Prostate gland (tissue), 2 donors: ENCODE measurements at regions not wholly inside any gene's neighbourhood (a gene's known extent, or its start where the extent isn't known, plus 50 kb on each side); places are given as distances from the start of the nearest gene placed in this dataset.

Experiments
- CTCF ChIP-seq, 4 experiments: fragments of 200-600 bp in 2 of 4; fragments of 450-650 bp in 2 of 4; sonication (generic) in 2 of 4; IDR thresholded peaks; 1 replicate in 3 of 4; 2 replicates in 1 of 4; pipeline ENCODE4 v1.5.1; 2016 to 2019; ENCODE audit warnings: antibody characterized with exemption in 4 of 4, mild to moderate bottlenecking in 2 of 4, moderate library complexity in 2 of 4
- POLR2A ChIP-seq: fragments of 450-650 bp; IDR thresholded peaks from one replicate; pipeline ENCODE4 v1.6.1; 2016; ENCODE audit warnings: antibody characterized with exemption, mild to moderate bottlenecking

DNA sequence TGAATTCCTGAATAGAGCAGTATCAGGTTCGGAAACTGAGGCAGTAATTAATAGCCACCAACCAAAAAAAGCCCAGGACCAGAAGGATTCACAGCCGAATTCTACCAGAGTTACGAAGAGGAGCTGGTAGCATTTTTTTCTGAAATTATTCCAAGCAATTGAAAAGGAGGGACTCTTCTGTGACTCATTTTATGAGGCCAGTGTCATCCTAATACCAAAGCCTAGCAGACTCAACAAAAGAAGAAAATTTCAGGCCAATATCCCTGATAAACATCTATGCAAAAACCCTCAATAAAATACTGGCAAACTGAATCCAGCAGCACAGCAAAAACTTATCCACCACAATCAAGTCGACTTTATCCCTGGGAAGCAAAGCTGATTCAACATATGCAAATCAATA lies 202.3 kb upstream of the SLC16A7 start:
- TF ChIP-seq CTCF (IDR thresholded peaks at IDR 0.05) (no peak), POLR2A (no peak)
